ENCODE measurements at regions not wholly inside any gene's neighbourhood (a gene's known extent, or its start where the extent isn't known, plus 50 kb on each side); places are given as distances from the start of the nearest gene placed in this dataset.

- no peaks in the 10 kb centered on the region for H3K27me3 Mint-ChIP-seq
- DNase-seq: no peak
- POLR2A ChIA-PET: no interaction called here
Observed at GRCh38 chr20:7272512-7272911, 505.0 kb downstream of the BMP2 start.

GRCh38 chr20:7274870-7275269, 507.4 kb downstream of the BMP2 start:
- Mint-ChIP-seq H3K36me3 (ENCODE audit: low read depth) (no peaks in the 10 kb centered on the region), H3K27ac (no peak overlapping the region), H3K9me3 (ENCODE audit: low read depth) (peaks cover 3% of the 10 kb centered on the region), H3K27me3 (no peaks in the 10 kb centered on the region), H3K4me1 (no peaks in the 10 kb centered on the region), H3K4me3 (no peak overlapping the region)
- no peak for DNase-seq
- ChIA-PET POLR2A (no interaction called here), CTCF (interaction anchor here (1.4 to 1.8 kb wide), 2 partner anchors 13 to 23 kb away, joined by 3 to 4 read pairs; no protein-coding TSS in a partner anchor)
- intact Hi-C loops (cut with DNase I, micrococcal nuclease): no loop called here
- no peak for ATAC-seq

More at GRCh38 chr20:7272512-7272911, 505.0 kb downstream of the BMP2 start:
- intact Hi-C loops (cut with DNase I, micrococcal nuclease): no loop called here
- Mint-ChIP-seq H3K9me3 (ENCODE audit: low read depth) (peaks cover 3% of the 10 kb centered on the region), H3K36me3 (ENCODE audit: low read depth) (no peaks in the 10 kb centered on the region), H3K27ac (no peak overlapping the region), H3K4me3 (no peak overlapping the region), H3K4me1 (no peaks in the 10 kb centered on the region)
- CTCF ChIA-PET: no interaction called here
- ATAC-seq: no peak

- Mint-ChIP-seq H3K9me3 (ENCODE audit: low read depth) (peaks cover 3% of the 10 kb centered on the region), H3K4me3 (no peak overlapping the region), H3K27ac (no peak overlapping the region), H3K4me1 (no peaks in the 10 kb centered on the region), H3K36me3 (ENCODE audit: low read depth) (no peaks in the 10 kb centered on the region), H3K27me3 (no peaks in the 10 kb centered on the region)
- intact Hi-C loops (cut with DNase I, micrococcal nuclease): no loop called here
- DNase-seq: no peak
- ATAC-seq: no peak
- ChIA-PET CTCF (interaction anchor here (1.4 to 1.8 kb wide), 2 partner anchors 12 to 24 kb away, joined by 3 to 4 read pairs; no protein-coding TSS in a partner anchor), POLR2A (no interaction called here)
Observed at GRCh38 chr20:7275645-7276237, 508.3 kb downstream of the BMP2 start.

- Mint-ChIP-seq H3K4me3 (no peak overlapping the region), H3K4me1 (no peaks in the 10 kb centered on the region), H3K27me3 (no peaks in the 10 kb centered on the region), H3K9me3 (ENCODE audit: low read depth) (peaks cover 2% of the 10 kb centered on the region), H3K27ac (no peak overlapping the region), H3K36me3 (ENCODE audit: low read depth) (no peaks in the 10 kb centered on the region)
- CTCF ChIA-PET: interaction anchor here (1.0 to 2.2 kb wide), 6 partner anchors 14 to 1145 kb away, joined by 3 to 9 read pairs (median 3); no protein-coding TSS in a partner anchor
- intact Hi-C loops (cut with DNase I, micrococcal nuclease): loop anchor here (1.0 to 10.0 kb wide), 4 partner anchors 459 to 1144 kb away; partner anchors contain the start of gene BMP2 (in 1 of the 2)
- POLR2A ChIA-PET: no interaction called here
- DNase-seq (peak; percentile 62), ATAC-seq (no peak)
Observed at GRCh38 chr20:7285918-7286556, 518.6 kb downstream of the BMP2 start.

GRCh38 chr20:7291323-7291943, 523.9 kb downstream of the BMP2 start:
- Mint-ChIP-seq H3K4me3 (no peak overlapping the region), H3K36me3 (ENCODE audit: low read depth) (no peaks in the 10 kb centered on the region), H3K27me3 (no peaks in the 10 kb centered on the region), H3K9me3 (ENCODE audit: low read depth) (peaks cover 2% of the 10 kb centered on the region), H3K27ac (no peak overlapping the region), H3K4me1 (no peaks in the 10 kb centered on the region)
- DNase-seq: no peak
- intact Hi-C loops (cut with DNase I, micrococcal nuclease): no loop called here
- ATAC-seq: no peak
- POLR2A ChIA-PET: no interaction called here
- CTCF ChIA-PET: no interaction called here

GRCh38 chr20:7291946-7292345, 524.5 kb downstream of the BMP2 start:
- DNase-seq (no peak), ATAC-seq (no peak)
- Mint-ChIP-seq H3K27me3 (no peaks in the 10 kb centered on the region), H3K27ac (no peak overlapping the region), H3K36me3 (ENCODE audit: low read depth) (no peaks in the 10 kb centered on the region), H3K4me1 (no peaks in the 10 kb centered on the region), H3K4me3 (no peak overlapping the region), H3K9me3 (ENCODE audit: low read depth) (peaks cover 2% of the 10 kb centered on the region)
- intact Hi-C loops (cut with DNase I, micrococcal nuclease): no loop called here
- ChIA-PET POLR2A (no interaction called here), CTCF (no interaction called here)

- Mint-ChIP-seq H3K36me3 (ENCODE audit: low read depth) (no peaks in the 10 kb centered on the region), H3K4me3 (no peak overlapping the region), H3K4me1 (no peaks in the 10 kb centered on the region), H3K27me3 (no peaks in the 10 kb centered on the region), H3K9me3 (ENCODE audit: low read depth) (peaks cover 8% of the 10 kb centered on the region), H3K27ac (no peak overlapping the region)
- ChIA-PET POLR2A (no interaction called here), CTCF (no interaction called here)
- DNase-seq (no peak), ATAC-seq (no peak)
- intact Hi-C loops (cut with DNase I, micrococcal nuclease): no loop called here
Observed at GRCh38 chr20:7294816-7295360, 527.4 kb downstream of the BMP2 start.

GRCh38 chr20:7301807-7302206, 534.3 kb downstream of the BMP2 start:
- Mint-ChIP-seq H3K27me3 (no peaks in the 10 kb centered on the region), H3K27ac (no peak overlapping the region), H3K9me3 (ENCODE audit: low read depth) (peaks cover 5% of the 10 kb centered on the region), H3K4me1 (no peaks in the 10 kb centered on the region), H3K4me3 (no peak overlapping the region), H3K36me3 (ENCODE audit: low read depth) (no peaks in the 10 kb centered on the region)
- ChIA-PET CTCF (no interaction called here), POLR2A (no interaction called here)
- DNase-seq (no peak), ATAC-seq (no peak)
- intact Hi-C loops (cut with DNase I, micrococcal nuclease): no loop called here

- Mint-ChIP-seq H3K4me1 (no peaks in the 10 kb centered on the region), H3K27me3 (no peaks in the 10 kb centered on the region), H3K27ac (no peak overlapping the region), H3K36me3 (ENCODE audit: low read depth) (no peaks in the 10 kb centered on the region), H3K9me3 (ENCODE audit: low read depth) (peaks cover 5% of the 10 kb centered on the region), H3K4me3 (no peak overlapping the region)
- intact Hi-C loops (cut with DNase I, micrococcal nuclease): no loop called here
- ATAC-seq (no peak), DNase-seq (no peak)
- ChIA-PET POLR2A (no interaction called here), CTCF (no interaction called here)
Observed at GRCh38 chr20:7302250-7302649, 534.8 kb downstream of the BMP2 start.

GRCh38 chr20:7305976-7306375, 538.5 kb downstream of the BMP2 start:
- no peaks in the 10 kb centered on the region for H3K27me3 Mint-ChIP-seq
- DNase-seq (no peak), ATAC-seq (no peak)
- CTCF ChIA-PET: no interaction called here
- no peak overlapping the region for H3K4me3 Mint-ChIP-seq
- H3K9me3 Mint-ChIP-seq (ENCODE audit: low read depth): no peaks in the 10 kb centered on the region
- POLR2A ChIA-PET: no interaction called here
- H3K27ac Mint-ChIP-seq: no peak overlapping the region
- intact Hi-C loops (cut with DNase I, micrococcal nuclease): no loop called here
- no peaks in the 10 kb centered on the region for H3K4me1 Mint-ChIP-seq
- H3K36me3 Mint-ChIP-seq (ENCODE audit: low read depth): no peaks in the 10 kb centered on the region

GRCh38 chr20:7308163-7308562, 540.7 kb downstream of the BMP2 start:
- Mint-ChIP-seq H3K27ac (no peak overlapping the region), H3K4me1 (no peaks in the 10 kb centered on the region), H3K36me3 (ENCODE audit: low read depth) (no peaks in the 10 kb centered on the region), H3K9me3 (ENCODE audit: low read depth) (no peaks in the 10 kb centered on the region), H3K4me3 (no peak overlapping the region), H3K27me3 (no peaks in the 10 kb centered on the region)
- no peak for DNase-seq
- POLR2A ChIA-PET: no interaction called here
- CTCF ChIA-PET: no interaction called here
- intact Hi-C loops (cut with DNase I, micrococcal nuclease): no loop called here
- no peak for ATAC-seq

- no peak for ATAC-seq
- intact Hi-C loops (cut with DNase I, micrococcal nuclease): no loop called here
- Mint-ChIP-seq H3K4me1 (no peaks in the 10 kb centered on the region), H3K36me3 (ENCODE audit: low read depth) (no peaks in the 10 kb centered on the region), H3K27ac (no peak overlapping the region), H3K9me3 (ENCODE audit: low read depth) (peaks cover 4% of the 10 kb centered on the region), H3K4me3 (no peak overlapping the region), H3K27me3 (no peaks in the 10 kb centered on the region)
- no peak for DNase-seq
- ChIA-PET POLR2A (interaction anchor here (0.6 kb wide), 1 partner anchor 640 kb away, joined by 3 read pairs; no protein-coding TSS in a partner anchor), CTCF (no interaction called here)
Observed at GRCh38 chr20:7313047-7313446, 545.6 kb downstream of the BMP2 start.
